Prostate gland (tissue), 2 donors: ENCODE measurements at regions not wholly inside any gene's neighbourhood (a gene's known extent, or its start where the extent isn't known, plus 50 kb on each side); places are given as distances from the start of the nearest gene placed in this dataset.
"Not testable (repeated sequence)": the region's sequence is repeated elsewhere in the genome, so short reads cannot be mapped to it uniquely, and the experiment has no call there.

ENCODE experiments used
- DNase-seq: peaks from one replicate; pipeline ENCODE4 v3.0.0-alpha.2; 2019; ENCODE audit warnings: low spot score
- H3K27ac ChIP-seq, 2 donors: fragments of 200-600 bp; sonication (generic); 2 replicates each; pipeline ENCODE4 v1.5.1; 2017 to 2019
- H3K27me3 ChIP-seq: fragments of 200-600 bp; sonication (generic); replicated peaks from 2 replicates; pipeline ENCODE4 v1.5.1; 2019; ENCODE audit not compliant: insufficient read depth
- H3K36me3 ChIP-seq, 2 donors: fragments of 200-600 bp; sonication (generic); 1 replicate in 1 of 2; 2 replicates in 1 of 2; pipeline versions ENCODE4 v1.5.1 to v1.8.1; 2017 to 2019
- H3K4me1 ChIP-seq: fragments of 200-600 bp; sonication (generic); replicated peaks from 2 replicates; pipeline ENCODE4 v1.5.1; 2019
- H3K4me3 ChIP-seq, 2 donors: fragments of 200-600 bp; sonication (generic); 2 replicates each; pipeline ENCODE4 v1.5.1; 2017 to 2019
- H3K9me3 ChIP-seq: fragments of 200-600 bp; sonication (generic); 2 replicates; pipeline ENCODE4 v1.5.1; 2017
- CTCF ChIP-seq, 4 experiments: fragments of 200-600 bp in 2 of 4; fragments of 450-650 bp in 2 of 4; sonication (generic) in 2 of 4; IDR thresholded peaks; 1 replicate in 3 of 4; 2 replicates in 1 of 4; pipeline ENCODE4 v1.5.1; 2016 to 2019; ENCODE audit warnings: antibody characterized with exemption in 4 of 4, mild to moderate bottlenecking in 2 of 4, moderate library complexity in 2 of 4
- POLR2A ChIP-seq: fragments of 450-650 bp; IDR thresholded peaks from one replicate; pipeline ENCODE4 v1.6.1; 2016; ENCODE audit warnings: antibody characterized with exemption, mild to moderate bottlenecking
- POLR2AphosphoS5 ChIP-seq: sonication (generic); formaldehyde crosslinking; IDR thresholded peaks from one replicate; pipeline ENCODE4 v1.6.1; 2017; ENCODE audit warnings: antibody characterized with exemption
- WGBS: methylation state at CpG from one replicate; pipeline ENCODE4 v1.1.5; 2018; 5-methylcytosine and 5-hydroxymethylcytosine counted together
- intact Hi-C: fragments of 100-400 bp; cut with DNase I; formaldehyde crosslinking; loops from one replicate; pipeline ENCODE4 v1.14.2; 2022

GRCh38 chr9:79080536-79080935, 491.2 kb upstream of the TLE4 start:
- TF ChIP-seq CTCF (IDR thresholded peaks at IDR 0.05) = no peak
- no peak for TF ChIP-seq POLR2AphosphoS5
- no peak for TF ChIP-seq POLR2A
- no peak overlapping the region for H3K4me3 ChIP-seq
- no peaks in the 10 kb centered on the region for H3K4me1 ChIP-seq
- no peak overlapping the region for H3K27ac ChIP-seq
- no peaks in the 10 kb centered on the region for H3K36me3 ChIP-seq
- intact Hi-C loops = no loop called here
- no peak for DNase-seq
- peaks cover 1% of the 10 kb centered on the region for H3K27me3 ChIP-seq
- WGBS = 45% methylated on average over 2 of the region's 2 CpGs
- H3K9me3 ChIP-seq = no peaks in the 10 kb centered on the region

GRCh38 chr9:79083621-79084020, 488.1 kb upstream of the TLE4 start:
- Histone ChIP-seq H3K27me3 (peaks cover 1% of the 10 kb centered on the region), H3K9me3 (no peaks in the 10 kb centered on the region), H3K4me1 (no peaks in the 10 kb centered on the region), H3K4me3 (no peak overlapping the region), H3K27ac (no peak overlapping the region), H3K36me3 (no peaks in the 10 kb centered on the region)
- intact Hi-C loops = no loop called here
- no peak for TF ChIP-seq POLR2A
- TF ChIP-seq CTCF (IDR thresholded peaks at IDR 0.05) = no peak
- no peak for TF ChIP-seq POLR2AphosphoS5
- DNase-seq = no peak
- 89% methylated on average over 3 of the region's 3 CpGs for WGBS

GRCh38 chr9:79087133-79087532, 484.6 kb upstream of the TLE4 start:
- Histone ChIP-seq H3K4me3 (no peak overlapping the region), H3K36me3 (no peaks in the 10 kb centered on the region), H3K27me3 (peaks cover 1% of the 10 kb centered on the region), H3K4me1 (no peaks in the 10 kb centered on the region), H3K27ac (no peak overlapping the region), H3K9me3 (no peaks in the 10 kb centered on the region)
- no peak for DNase-seq
- WGBS = 83% methylated on average over 2 of the region's 2 CpGs
- intact Hi-C loops = no loop called here
- no peak for TF ChIP-seq POLR2A
- TF ChIP-seq POLR2AphosphoS5 = no peak
- TF ChIP-seq CTCF (IDR thresholded peaks at IDR 0.05) = no peak

- no peak overlapping the region for H3K4me3 ChIP-seq
Observed at GRCh38 chr9:79089054-79089560, 482.7 kb upstream of the TLE4 start.

GRCh38 chr9:79089851-79090250, 481.9 kb upstream of the TLE4 start:
- WGBS = 61% methylated on average over 2 of the region's 2 CpGs
- intact Hi-C loops, H3K36me3 ChIP-seq, H3K4me3 ChIP-seq, DNase-seq, H3K4me1 ChIP-seq, H3K27me3 ChIP-seq, H3K27ac ChIP-seq, H3K9me3 ChIP-seq: not testable (repeated sequence)

More at GRCh38 chr9:79089054-79089560, 482.7 kb upstream of the TLE4 start:
- no peaks in the 10 kb centered on the region for H3K4me1 ChIP-seq
- H3K27ac ChIP-seq = no peak overlapping the region
- H3K27me3 ChIP-seq = no peaks in the 10 kb centered on the region
- TF ChIP-seq POLR2A = no peak
- TF ChIP-seq CTCF (IDR thresholded peaks at IDR 0.05) = no peak
- no peak for TF ChIP-seq POLR2AphosphoS5
- no peaks in the 10 kb centered on the region for H3K36me3 ChIP-seq
- no peak for DNase-seq
- no peaks in the 10 kb centered on the region for H3K9me3 ChIP-seq
- intact Hi-C loops = no loop called here

GRCh38 chr9:79103257-79103656, 468.5 kb upstream of the TLE4 start:
- H3K4me1 ChIP-seq, H3K27ac ChIP-seq, DNase-seq, H3K9me3 ChIP-seq, H3K36me3 ChIP-seq, intact Hi-C loops, H3K4me3 ChIP-seq, H3K27me3 ChIP-seq: not testable (repeated sequence)
- 76% methylated on average over 16 of the region's 17 CpGs for WGBS
